Body of pancreas (tissue), 4 donors: ENCODE measurements at regions not wholly inside any gene's neighbourhood (a gene's known extent, or its start where the extent isn't known, plus 50 kb on each side); places are given as distances from the start of the nearest gene placed in this dataset.

Experiments used
- POLR2A ChIP-seq, 3 donors: fragments of 450-650 bp; IDR thresholded peaks; one replicate each; pipeline ENCODE4 v1.6.1; 2016; ENCODE audit warnings: antibody characterized with exemption in 3 of 3, mild to moderate bottlenecking in 2 of 3
- TF ChIP-seq, protein P1 (sequence below), 7 experiments: fragments of 450-650 bp in 4 of 7; fragments of 200-600 bp in 3 of 7; sonication (generic) in 3 of 7; IDR thresholded peaks; one replicate each; pipeline ENCODE4 v1.5.1; 2016 to 2019; ENCODE audit warnings: antibody characterized with exemption in 7 of 7

DNA sequence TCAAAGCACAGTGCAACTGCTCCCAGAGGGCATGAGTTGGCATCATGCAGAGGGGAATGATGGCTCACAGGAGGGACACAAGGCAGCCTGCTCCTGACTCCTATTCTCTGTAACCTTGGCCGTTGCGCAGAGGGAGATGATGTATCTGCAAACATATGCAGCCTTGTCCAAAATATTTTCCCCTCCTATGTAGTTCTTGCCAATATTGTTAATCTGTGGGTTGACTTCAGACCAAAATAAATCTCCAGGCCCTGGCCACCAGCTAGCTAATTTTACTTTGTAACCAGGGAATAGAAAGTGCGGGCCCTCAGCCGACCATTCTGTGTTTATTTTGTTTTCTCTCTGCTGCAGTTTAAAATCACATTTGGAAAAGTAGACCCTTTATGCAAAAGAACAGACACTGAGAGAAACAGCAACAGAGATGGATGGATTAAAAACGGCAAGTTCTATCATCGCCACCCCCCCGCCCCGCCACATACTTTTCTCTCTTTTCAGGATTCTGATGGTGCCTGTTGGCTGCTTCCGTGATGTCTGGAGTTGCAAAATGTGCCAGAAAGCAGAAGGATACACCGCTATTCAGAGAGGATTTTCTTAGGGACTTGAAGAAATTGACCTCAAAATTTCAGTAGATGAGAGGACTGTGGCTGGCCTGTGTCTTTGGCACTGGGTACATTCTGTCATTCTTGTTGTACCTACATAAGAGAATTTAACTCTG lies 185.3 kb upstream of the BCOR start:
- TF ChIP-seq, protein P1, sequence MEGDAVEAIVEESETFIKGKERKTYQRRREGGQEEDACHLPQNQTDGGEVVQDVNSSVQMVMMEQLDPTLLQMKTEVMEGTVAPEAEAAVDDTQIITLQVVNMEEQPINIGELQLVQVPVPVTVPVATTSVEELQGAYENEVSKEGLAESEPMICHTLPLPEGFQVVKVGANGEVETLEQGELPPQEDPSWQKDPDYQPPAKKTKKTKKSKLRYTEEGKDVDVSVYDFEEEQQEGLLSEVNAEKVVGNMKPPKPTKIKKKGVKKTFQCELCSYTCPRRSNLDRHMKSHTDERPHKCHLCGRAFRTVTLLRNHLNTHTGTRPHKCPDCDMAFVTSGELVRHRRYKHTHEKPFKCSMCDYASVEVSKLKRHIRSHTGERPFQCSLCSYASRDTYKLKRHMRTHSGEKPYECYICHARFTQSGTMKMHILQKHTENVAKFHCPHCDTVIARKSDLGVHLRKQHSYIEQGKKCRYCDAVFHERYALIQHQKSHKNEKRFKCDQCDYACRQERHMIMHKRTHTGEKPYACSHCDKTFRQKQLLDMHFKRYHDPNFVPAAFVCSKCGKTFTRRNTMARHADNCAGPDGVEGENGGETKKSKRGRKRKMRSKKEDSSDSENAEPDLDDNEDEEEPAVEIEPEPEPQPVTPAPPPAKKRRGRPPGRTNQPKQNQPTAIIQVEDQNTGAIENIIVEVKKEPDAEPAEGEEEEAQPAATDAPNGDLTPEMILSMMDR (IDR thresholded peaks at IDR 0.05): no peak
- TF ChIP-seq POLR2A (IDR thresholded peaks at IDR 0.05): no peak
